Keratinocyte (primary cell): ENCODE measurements at regions not wholly inside any gene's neighbourhood (a gene's known extent, or its start where the extent isn't known, plus 50 kb on each side); places are given as distances from the start of the nearest gene placed in this dataset.

Source experiments
- DNase-seq: peaks from one replicate; pipeline ENCODE4 v3.0.0-alpha.2; 2011; ENCODE audit warnings: low read depth, missing footprints, low spot score
- FAIRE-seq: peaks from 2 replicates; lab custom pipeline; 2011; peaks lifted over from hg19 to GRCh38; lab: Jason Lieb, UNC
- H2AFZ ChIP-seq: 2 replicates; pipeline ENCODE4 v1.6.0; 2012; ENCODE audit warnings: low read length, control low read depth, inconsistent platforms; ENCODE audit not compliant: control insufficient read depth
- H3K27ac ChIP-seq: 2 replicates; pipeline ENCODE4 v1.5.1; 2011; ENCODE audit warnings: low read length; ENCODE audit not compliant: control insufficient read depth, insufficient read depth
- H3K27me3 ChIP-seq: 3 replicates; pipeline ENCODE4 v1.6.0; 2011; ENCODE audit warnings: low read length; ENCODE audit not compliant: control insufficient read depth, insufficient read depth; ENCODE audit errors: extremely low read depth
- H3K36me3 ChIP-seq, 2 experiments: 2 replicates in 1 of 2; 3 replicates in 1 of 2; pipeline ENCODE4 v1.5.1; 2011; ENCODE audit warnings: low read length in 2 of 2, mild to moderate bottlenecking in 1 of 2; ENCODE audit not compliant: control insufficient read depth in 2 of 2, insufficient read depth in 2 of 2; ENCODE audit errors: extremely low read depth in 1 of 2
- H3K4me1 ChIP-seq: 3 replicates; pipeline ENCODE4 v1.5.1; 2011; ENCODE audit warnings: low read length; ENCODE audit not compliant: control insufficient read depth, insufficient read depth; ENCODE audit errors: extremely low read depth
- H3K4me2 ChIP-seq: 3 replicates; pipeline ENCODE4 v1.6.0; 2011; ENCODE audit warnings: low read depth, low read length; ENCODE audit not compliant: control insufficient read depth, insufficient read depth; ENCODE audit errors: extremely low read depth
- H3K4me3 ChIP-seq, 3 experiments: fragments of 200-600 bp in 1 of 3; sonication (generic) in 1 of 3; 2 replicates in 2 of 3; 3 replicates in 1 of 3; pipeline ENCODE4 v1.5.1; 2011 to 2016; ENCODE audit warnings: low read length in 3 of 3, mild to moderate bottlenecking in 3 of 3, control low read depth in 2 of 3, inconsistent platforms in 1 of 3, low read depth in 1 of 3, mixed read lengths in 1 of 3, mixed run types in 1 of 3, moderate library complexity in 1 of 3; ENCODE audit not compliant: control insufficient read depth in 2 of 3, insufficient read depth in 2 of 3; ENCODE audit errors: extremely low read depth in 1 of 3
- H3K79me2 ChIP-seq: 2 replicates; pipeline ENCODE4 v1.6.0; 2012; ENCODE audit warnings: low read length; ENCODE audit not compliant: control insufficient read depth, insufficient read depth
- H3K9ac ChIP-seq: 3 replicates; pipeline ENCODE4 v1.6.0; 2011; ENCODE audit warnings: low read length; ENCODE audit not compliant: control insufficient read depth, insufficient read depth; ENCODE audit errors: extremely low read depth
- H3K9me1 ChIP-seq: 3 replicates; pipeline ENCODE4 v1.6.0; 2011; ENCODE audit warnings: low read length; ENCODE audit not compliant: control insufficient read depth, insufficient read depth; ENCODE audit errors: extremely low read depth
- H3K9me3 ChIP-seq: 2 replicates; pipeline ENCODE4 v1.5.1; 2012; ENCODE audit warnings: low read depth, low read length; ENCODE audit not compliant: control insufficient read depth
- H4K20me1 ChIP-seq: 3 replicates; pipeline ENCODE4 v1.6.0; 2011; ENCODE audit warnings: low read length; ENCODE audit not compliant: control insufficient read depth, insufficient read depth; ENCODE audit errors: extremely low read depth
- EZH2 ChIP-seq: IDR thresholded peaks from one replicate; pipeline ENCODE4 v1.6.1; 2012; ENCODE audit warnings: inconsistent platforms, mild to moderate bottlenecking, low read length, moderate library complexity
- dilution Hi-C: fragments of 300-500 bp; cut with MboI; formaldehyde crosslinking; loops from one replicate; pipeline ENCODE4 v1.7.0; 2020; ENCODE audit warnings: low sequenced_read_pairs; ENCODE audit not compliant: extremely low pct_ligation_motif_present
- TF ChIP-seq, protein P1 (sequence below), 3 experiments: IDR thresholded peaks in 1 of 3; conservative IDR thresholded peaks in 1 of 3; optimal IDR thresholded peaks in 1 of 3; 2 replicates in 2 of 3; 3 replicates in 1 of 3; pipeline versions ENCODE3 to v1.5.1; 2011; ENCODE audit warnings: low read length in 3 of 3, mild to moderate bottlenecking in 3 of 3, moderate library complexity in 2 of 3, control low read depth in 1 of 3, inconsistent platforms in 1 of 3; ENCODE audit not compliant: insufficient read depth in 2 of 3; ENCODE audit errors: extremely low read depth in 1 of 3

DNA sequence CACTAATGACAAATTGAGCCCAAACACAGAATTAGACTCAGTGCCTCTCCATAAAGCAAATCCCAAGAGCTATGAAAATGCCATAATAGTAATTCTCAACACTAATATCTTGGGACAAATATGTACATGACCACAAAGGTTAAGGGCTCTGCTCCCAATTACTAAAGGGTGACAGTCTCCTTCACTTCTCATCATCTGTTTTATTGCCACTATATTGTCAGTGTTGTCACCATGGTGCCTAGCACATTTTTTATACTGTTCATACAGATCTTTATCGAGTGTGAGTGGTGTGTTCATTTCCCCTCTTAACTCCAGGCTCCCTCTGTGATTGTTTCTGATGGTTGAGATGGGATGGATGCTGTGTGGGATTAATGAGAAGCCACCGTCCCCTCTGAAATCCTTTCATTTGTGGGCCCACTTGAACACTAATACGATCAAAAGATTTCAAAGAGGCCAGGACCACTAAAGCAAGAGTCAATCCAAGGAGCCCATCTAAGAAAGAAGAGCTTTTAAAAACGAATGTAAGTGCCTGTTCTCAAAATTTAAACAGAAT lies 277.7 kb downstream of the GXYLT1 start:
- Histone ChIP-seq H2AFZ (no peak overlapping the region), H3K79me2 (no peaks in the 10 kb centered on the region), H3K9me1 (no peaks in the 10 kb centered on the region), H3K4me1 (no peaks in the 10 kb centered on the region), H3K9me3 (no peaks in the 10 kb centered on the region), H3K4me2 (no peak overlapping the region), H3K36me3 (no peaks in the 10 kb centered on the region), H3K27ac (no peak overlapping the region), H4K20me1 (no peaks in the 10 kb centered on the region), H3K4me3 (no peak overlapping the region), H3K27me3 (no peaks in the 10 kb centered on the region), H3K9ac (no peak overlapping the region)
- TF ChIP-seq EZH2: no peak
- FAIRE-seq: no peak
- DNase-seq: no peak
- dilution Hi-C loops: no loop called here

DNA sequence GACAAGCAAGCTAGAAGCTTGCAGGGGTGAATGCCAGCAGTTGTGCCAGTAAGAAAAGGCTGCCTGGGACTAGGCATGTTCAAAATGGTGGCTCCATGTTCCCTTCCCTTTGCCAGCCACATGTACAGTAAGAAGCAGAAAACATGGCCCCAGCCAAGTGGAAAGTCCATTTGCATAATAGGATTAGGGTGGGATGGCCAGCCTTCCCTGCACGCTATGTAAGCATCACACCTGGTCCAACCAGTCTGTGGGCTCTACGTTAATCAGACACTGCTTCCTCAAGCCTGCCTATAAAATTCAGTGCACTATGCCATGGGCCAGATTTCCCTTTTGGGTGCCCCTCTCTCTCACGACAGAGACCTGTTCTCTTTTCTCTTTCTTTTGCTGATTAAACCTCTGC lies 288.4 kb downstream of the GXYLT1 start:
- Histone ChIP-seq H3K9ac (no peak overlapping the region), H3K27ac (no peak overlapping the region), H2AFZ (no peak overlapping the region), H3K27me3 (no peaks in the 10 kb centered on the region), H3K9me3 (no peaks in the 10 kb centered on the region), H4K20me1 (no peaks in the 10 kb centered on the region), H3K79me2 (no peaks in the 10 kb centered on the region), H3K4me3 (no peak overlapping the region), H3K4me2 (no peak overlapping the region), H3K9me1 (no peaks in the 10 kb centered on the region), H3K4me1 (no peaks in the 10 kb centered on the region), H3K36me3 (no peaks in the 10 kb centered on the region)
- no peak for TF ChIP-seq EZH2
- TF ChIP-seq, protein P1, sequence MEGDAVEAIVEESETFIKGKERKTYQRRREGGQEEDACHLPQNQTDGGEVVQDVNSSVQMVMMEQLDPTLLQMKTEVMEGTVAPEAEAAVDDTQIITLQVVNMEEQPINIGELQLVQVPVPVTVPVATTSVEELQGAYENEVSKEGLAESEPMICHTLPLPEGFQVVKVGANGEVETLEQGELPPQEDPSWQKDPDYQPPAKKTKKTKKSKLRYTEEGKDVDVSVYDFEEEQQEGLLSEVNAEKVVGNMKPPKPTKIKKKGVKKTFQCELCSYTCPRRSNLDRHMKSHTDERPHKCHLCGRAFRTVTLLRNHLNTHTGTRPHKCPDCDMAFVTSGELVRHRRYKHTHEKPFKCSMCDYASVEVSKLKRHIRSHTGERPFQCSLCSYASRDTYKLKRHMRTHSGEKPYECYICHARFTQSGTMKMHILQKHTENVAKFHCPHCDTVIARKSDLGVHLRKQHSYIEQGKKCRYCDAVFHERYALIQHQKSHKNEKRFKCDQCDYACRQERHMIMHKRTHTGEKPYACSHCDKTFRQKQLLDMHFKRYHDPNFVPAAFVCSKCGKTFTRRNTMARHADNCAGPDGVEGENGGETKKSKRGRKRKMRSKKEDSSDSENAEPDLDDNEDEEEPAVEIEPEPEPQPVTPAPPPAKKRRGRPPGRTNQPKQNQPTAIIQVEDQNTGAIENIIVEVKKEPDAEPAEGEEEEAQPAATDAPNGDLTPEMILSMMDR (optimal IDR thresholded peaks at IDR 0.05 in 1 of 3, IDR thresholded peaks at IDR 0.05 in 1 of 3, conservative IDR thresholded peaks at IDR 0.05 in 1 of 3; ENCODE audit: extremely low read depth in 1 of 3, insufficient read depth in 2 of 3, low read length in 3 of 3): no peak
- DNase-seq: no peak
- dilution Hi-C loops: no loop called here
- FAIRE-seq: no peak

DNA sequence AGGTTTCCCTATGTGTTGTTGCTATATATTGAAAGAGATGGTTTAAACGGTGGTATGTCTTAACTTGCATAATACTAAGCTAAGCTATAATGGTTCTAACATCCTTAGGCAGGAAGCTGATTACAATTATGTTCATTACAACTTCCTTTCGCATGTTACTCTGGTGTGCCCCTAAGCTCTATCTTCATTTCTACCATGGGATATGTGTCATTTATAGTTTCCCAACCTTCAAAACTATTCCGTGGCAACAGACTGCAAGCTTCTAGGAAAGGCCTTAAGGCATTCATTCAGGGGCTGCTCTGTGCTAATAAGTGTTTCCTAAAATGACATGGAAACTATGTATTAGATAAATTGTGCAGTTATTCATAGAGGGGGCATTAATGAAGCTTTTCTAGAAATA lies 294.6 kb downstream of the GXYLT1 start:
- Histone ChIP-seq H3K4me2 (no peak overlapping the region), H4K20me1 (no peaks in the 10 kb centered on the region), H3K36me3 (no peaks in the 10 kb centered on the region), H2AFZ (no peak overlapping the region), H3K9ac (no peak overlapping the region), H3K79me2 (no peaks in the 10 kb centered on the region), H3K27me3 (no peaks in the 10 kb centered on the region), H3K27ac (no peak overlapping the region), H3K9me3 (no peaks in the 10 kb centered on the region), H3K4me3 (no peak overlapping the region), H3K9me1 (no peaks in the 10 kb centered on the region), H3K4me1 (no peaks in the 10 kb centered on the region)
- dilution Hi-C loops: no loop called here
- TF ChIP-seq, protein P1 (optimal IDR thresholded peaks at IDR 0.05 in 1 of 3, IDR thresholded peaks at IDR 0.05 in 1 of 3, conservative IDR thresholded peaks at IDR 0.05 in 1 of 3; ENCODE audit: extremely low read depth in 1 of 3, insufficient read depth in 2 of 3, low read length in 3 of 3): no peak
- no peak for TF ChIP-seq EZH2
- FAIRE-seq: no peak
- no peak for DNase-seq
